HEK293T (cell line): ENCODE measurements at regions not wholly inside any gene's neighbourhood (a gene's known extent, or its start where the extent isn't known, plus 50 kb on each side); places are given as distances from the start of the nearest gene placed in this dataset.
A peak's percentile ranks its signal among the peaks of the same experiment; 100 is the strongest.

ENCODE experiments used
- CTCF ChIA-PET: fragments of 350-600 bp; formaldehyde crosslinking; extraction: SDS; loops from one replicate; lab custom pipeline; 2021; ENCODE audit warnings: antibody characterized with exemption, inconsistent platforms; lab: Yijun Ruan, JAX
- POLR2A ChIA-PET: fragments of 350-600 bp; formaldehyde crosslinking; extraction: SDS; loops from one replicate; lab custom pipeline; 2020; ENCODE audit warnings: antibody characterized with exemption, inconsistent platforms; lab: Yijun Ruan, JAX
- DNase-seq: peaks from one replicate; pipeline ENCODE4 v3.0.0; 2012; ENCODE audit warnings: mixed read lengths; ENCODE audit errors: extremely low spot score
- ARNT ChIP-seq: fragments of 450-650 bp; IDR thresholded peaks from 2 replicates; pipeline ENCODE4 v1.6.1; 2017; ENCODE audit warnings: mild to moderate bottlenecking
- BHLHE40 ChIP-seq: fragments of 450-650 bp; IDR thresholded peaks from 2 replicates; pipeline ENCODE4 v1.6.1; 2016; ENCODE audit warnings: mild to moderate bottlenecking, moderate library complexity, borderline replicate concordance
- CTBP1 ChIP-seq: fragments of 450-650 bp; IDR thresholded peaks from 2 replicates; pipeline ENCODE4 v1.6.1; 2016; ENCODE audit warnings: borderline replicate concordance
- ELF4 ChIP-seq: fragments of 450-650 bp; IDR thresholded peaks from 2 replicates; pipeline ENCODE4 v1.6.1; 2017; ENCODE audit warnings: antibody characterized with exemption
- FOXA1 ChIP-seq: fragments of 450-650 bp; IDR thresholded peaks from 2 replicates; pipeline ENCODE4 v1.6.1; 2016; ENCODE audit warnings: mild to moderate bottlenecking
- FOXK2 ChIP-seq: fragments of 450-650 bp; IDR thresholded peaks from 2 replicates; pipeline ENCODE4 v1.6.1; 2016; ENCODE audit warnings: mild to moderate bottlenecking
- FOXM1 ChIP-seq: fragments of 450-650 bp; IDR thresholded peaks from 2 replicates; pipeline ENCODE4 v1.6.1; 2017; ENCODE audit warnings: mild to moderate bottlenecking, borderline replicate concordance
- HDGF ChIP-seq: fragments of 450-650 bp; IDR thresholded peaks from 2 replicates; pipeline ENCODE4 v1.6.1; 2017; ENCODE audit warnings: antibody characterized with exemption, borderline replicate concordance
- L3MBTL2 ChIP-seq: fragments of 450-650 bp; conservative IDR thresholded peaks from 2 replicates; pipeline ENCODE4 v1.6.1; 2016; ENCODE audit warnings: mild to moderate bottlenecking
- LEF1 ChIP-seq: fragments of 450-650 bp; IDR thresholded peaks from 2 replicates; pipeline ENCODE4 v1.6.1; 2017; ENCODE audit warnings: mild to moderate bottlenecking, borderline replicate concordance
- NFRKB ChIP-seq: fragments of 450-650 bp; IDR thresholded peaks from 2 replicates; pipeline ENCODE4 v1.6.1; 2016; ENCODE audit warnings: mild to moderate bottlenecking, moderate library complexity
- PKNOX1 ChIP-seq: fragments of 450-650 bp; IDR thresholded peaks from 2 replicates; pipeline ENCODE4 v1.6.1; 2016
- SP1 ChIP-seq: fragments of 450-650 bp; IDR thresholded peaks from 2 replicates; pipeline ENCODE4 v1.6.1; 2017
- SUZ12 ChIP-seq: fragments of 450-650 bp; IDR thresholded peaks from 2 replicates; pipeline ENCODE4 v1.6.1; 2016; ENCODE audit warnings: mild to moderate bottlenecking
- TARDBP ChIP-seq: fragments of 450-650 bp; IDR thresholded peaks from 2 replicates; pipeline ENCODE4 v1.6.1; 2016
- ZNF384 ChIP-seq: fragments of 450-650 bp; IDR thresholded peaks from 2 replicates; pipeline ENCODE4 v1.6.1; 2016

DNA sequence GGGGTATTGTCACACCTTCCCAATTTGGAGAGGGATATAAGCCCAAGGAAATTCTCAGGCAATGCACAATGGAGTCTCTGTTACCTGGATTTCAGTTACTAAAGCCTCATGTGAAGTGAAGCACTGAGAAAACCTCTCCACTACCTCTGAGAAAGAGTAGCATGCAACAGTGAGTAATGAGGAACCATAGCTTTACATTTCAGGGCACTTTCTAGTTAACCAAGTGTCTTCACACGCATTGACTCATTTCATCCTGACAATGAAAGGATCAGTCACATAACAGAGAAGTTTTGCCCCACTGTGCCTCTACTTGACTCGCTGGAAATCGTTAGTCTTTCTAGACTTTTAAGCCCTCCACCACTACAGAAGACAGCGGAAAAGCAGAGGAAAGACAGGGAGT, 86.2 kb upstream of the ARID1B start:
- ChIA-PET CTCF (no interaction called here), POLR2A (no interaction called here)
- no peak for TF ChIP-seq LEF1
- TF ChIP-seq ELF4 = no peak
- TF ChIP-seq ZNF384 = no peak
- no peak for TF ChIP-seq CTBP1
- TF ChIP-seq FOXK2 = no peak
- TF ChIP-seq BHLHE40 = no peak
- no peak for TF ChIP-seq SUZ12
- DNase-seq = no peak

GRCh38 chr6:156689656-156690055, 87.5 kb upstream of the ARID1B start:
- CTCF ChIA-PET = no interaction called here
- POLR2A ChIA-PET = interaction anchor here (0.5 to 3.8 kb wide), 3 partner anchors 8 to 89 kb away, joined by 3 to 19 read pairs (median 3); partner anchors contain the start of gene ARID1B
- no peak for TF ChIP-seq HDGF
- no peak for TF ChIP-seq BHLHE40
- no peak for TF ChIP-seq LEF1
- no peak for TF ChIP-seq SUZ12
- no peak for TF ChIP-seq FOXK2
- TF ChIP-seq ELF4 = no peak
- no peak for DNase-seq

DNA sequence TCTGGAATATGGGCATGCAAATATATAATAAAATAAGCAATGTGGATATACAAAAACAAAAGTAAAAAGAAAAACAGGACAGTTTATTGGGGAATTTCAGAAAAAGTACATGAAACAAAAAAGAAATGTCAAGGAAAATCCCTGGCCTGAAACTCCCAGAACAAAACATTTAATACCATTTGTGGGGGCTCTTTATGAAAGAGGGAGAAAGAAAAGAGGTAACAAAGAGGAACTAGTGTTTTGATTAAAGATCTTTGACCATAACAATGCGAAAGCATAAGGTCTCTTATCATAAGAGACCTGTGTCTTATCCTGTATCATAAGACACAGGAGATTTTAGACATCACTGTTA, 88.6 kb upstream of the ARID1B start:
- no peak for DNase-seq
- no peak for TF ChIP-seq L3MBTL2
- no peak for TF ChIP-seq FOXM1
- TF ChIP-seq NFRKB = no peak
- no peak for TF ChIP-seq FOXK2
- TF ChIP-seq TARDBP = no peak
- TF ChIP-seq SP1 = no peak
- no peak for TF ChIP-seq PKNOX1
- TF ChIP-seq ELF4 = no peak
- no peak for TF ChIP-seq HDGF
- CTCF ChIA-PET = no interaction called here
- POLR2A ChIA-PET = interaction anchor here (1.0 to 3.8 kb wide), 2 partner anchors 38 to 88 kb away, joined by 3 to 19 read pairs; partner anchors contain the start of gene ARID1B

- ChIA-PET CTCF (no interaction called here), POLR2A (interaction anchor here (1.0 to 3.8 kb wide), 5 partner anchors 38 to 103 kb away, joined by 3 to 19 read pairs (median 6); partner anchors contain the start of gene ARID1B)
- DNase-seq = peak; percentile 42
- TF ChIP-seq LEF1 = no peak
Measured at GRCh38 chr6:156687789-156688619, 89.2 kb upstream of the ARID1B start.

DNA sequence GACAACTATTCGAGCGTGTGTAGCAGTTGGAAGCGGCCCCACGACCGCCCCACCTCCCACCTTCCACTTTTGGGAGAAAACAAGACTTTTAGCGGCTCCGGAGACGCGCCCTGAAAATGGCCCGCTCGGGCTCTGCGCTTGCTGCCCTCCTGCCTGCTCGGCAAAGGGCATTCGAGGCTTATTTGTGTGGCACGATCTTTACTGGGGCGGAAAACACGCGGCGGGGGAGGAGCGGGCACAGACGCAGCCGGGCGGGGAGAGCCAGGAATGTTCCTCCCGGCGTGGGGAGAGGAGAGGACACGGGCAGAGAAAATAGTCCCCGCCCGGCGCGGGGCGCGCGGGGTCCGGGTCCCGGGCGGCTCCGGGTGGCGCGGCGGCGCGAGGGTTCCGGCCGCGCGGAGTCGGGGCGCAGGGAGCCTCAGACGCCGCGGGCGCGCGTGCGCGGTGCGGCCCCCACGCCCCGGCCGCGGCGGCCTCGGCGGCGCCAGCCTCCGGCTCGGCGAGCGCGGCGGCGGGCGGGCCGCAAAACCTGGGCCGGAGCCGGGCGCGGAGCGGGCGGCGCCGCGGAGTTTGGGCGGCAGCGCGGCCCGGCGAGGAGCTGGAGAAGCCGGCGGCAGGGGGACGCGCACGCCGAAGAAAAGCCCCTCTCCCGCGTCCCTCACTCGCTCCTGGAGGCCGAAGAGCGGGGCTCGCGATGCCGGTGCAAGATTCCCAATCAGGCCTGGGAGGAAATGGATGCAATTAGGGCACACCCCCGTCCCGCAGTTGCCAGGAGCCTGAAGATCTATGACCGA, 90.0 kb upstream of the ARID1B start:
- peak; percentile 97 for DNase-seq
- POLR2A ChIA-PET = interaction anchor here (1.0 to 3.8 kb wide), 5 partner anchors 9 to 104 kb away, joined by 3 to 19 read pairs (median 6); partner anchors contain the start of gene ARID1B
- TF ChIP-seq SUZ12 = no peak
- TF ChIP-seq FOXA1 = no peak
- TF ChIP-seq CTBP1 = no peak
- TF ChIP-seq LEF1 = no peak
- TF ChIP-seq ZNF384 = no peak
- TF ChIP-seq TARDBP = peak; percentile 68; the same call in 1 of the 2 replicates
- TF ChIP-seq HDGF = no peak
- TF ChIP-seq SP1 = no peak
- TF ChIP-seq FOXM1 = peak; percentile 66; the same call in 1 of the 2 replicates
- no peak for TF ChIP-seq ELF4
- TF ChIP-seq ARNT = peak; percentile 42; the same call in 1 of the 2 replicates
- peak; percentile 76 for TF ChIP-seq L3MBTL2
- TF ChIP-seq FOXK2 = no peak
- no peak for TF ChIP-seq PKNOX1
- no peak for TF ChIP-seq BHLHE40
- TF ChIP-seq NFRKB = no peak
- CTCF ChIA-PET = interaction anchor here (0.6 to 0.8 kb wide), 2 partner anchors 9 to 93 kb away, joined by 3 read pairs; no protein-coding TSS in a partner anchor

DNA sequence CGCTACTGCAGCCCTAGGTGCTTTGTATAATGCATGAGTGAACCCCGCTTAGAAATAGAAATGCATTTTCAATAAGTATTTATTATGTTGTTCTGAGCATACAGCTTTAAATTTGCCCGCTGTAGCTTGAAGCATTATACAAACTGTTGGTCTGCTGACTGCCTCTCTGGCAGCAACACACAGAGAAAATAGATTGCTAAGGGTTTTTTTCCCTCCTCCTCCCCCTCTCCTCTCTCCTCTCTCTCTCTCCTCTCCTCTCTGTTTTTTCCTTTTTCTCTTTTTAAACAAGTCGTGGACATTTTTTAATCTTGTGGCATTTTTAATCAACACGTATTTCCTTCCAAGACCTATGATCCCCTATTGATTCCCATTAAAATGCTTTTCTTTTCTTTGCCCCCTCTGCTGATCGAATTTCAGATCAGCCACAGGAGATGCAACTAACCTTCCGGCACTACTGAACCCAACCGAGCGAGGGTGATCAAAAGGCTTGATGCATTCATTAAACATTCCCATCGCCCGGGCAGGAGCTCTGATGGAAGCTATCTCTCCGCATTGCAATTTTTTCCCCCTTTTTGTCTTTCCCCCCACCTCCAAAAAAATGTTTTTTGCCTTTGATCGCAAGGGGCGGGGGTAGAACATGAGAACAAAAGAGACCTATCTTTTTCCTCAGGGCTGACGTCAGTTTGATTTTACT, 90.7 kb upstream of the ARID1B start:
- POLR2A ChIA-PET = interaction anchor here (1.4 to 3.8 kb wide), 4 partner anchors 9 to 90 kb away, joined by 6 to 19 read pairs (median 6); partner anchors contain the start of gene ARID1B
- peak; percentile 68 for DNase-seq
- CTCF ChIA-PET = interaction anchor here (0.6 to 0.8 kb wide), 4 partner anchors 10 to 103 kb away, joined by 3 read pairs; no protein-coding TSS in a partner anchor
- TF ChIP-seq NFRKB (no peak), CTBP1 (no peak), ZNF384 (no peak), SP1 (no peak), ARNT (no peak)
